ENCODE measurements at regions not wholly inside any gene's neighbourhood (a gene's known extent, or its start where the extent isn't known, plus 50 kb on each side); places are given as distances from the start of the nearest gene placed in this dataset.

- H3K4me3 ChIP-seq: no peak overlapping the region
- in situ Hi-C loops (cut with MboI; ENCODE audit: low pct_unique_long_range_greater_than_20kb in 2 of 9, low sequenced_read_pairs in 9 of 9, unreplicated experiment in 9 of 9): no loop called here
- no peak for ATAC-seq (replicated peaks in 6 of 8)
- H3K27ac ChIP-seq: no peak overlapping the region
- peaks cover 0 to 3% of the 10 kb centered on the region in 2 donors for H3K4me1 ChIP-seq (replicated peaks in 1 of 2)
- WGBS, 10 experiments: 50 to 100% (median 65%) methylated on average over 1 to 2 of the region's 3 CpGs; no CpG with 5 or more reads in 3 of the 10 experiments
Measured at GRCh38 chr6:219019-219570, 73.2 kb upstream of the DUSP22 start.

- ATAC-seq (replicated peaks in 6 of 8): peak in 6 of 8 experiments; percentile 23 to 95 (median 93)
- in situ Hi-C loops (cut with MboI; ENCODE audit: low pct_unique_long_range_greater_than_20kb in 2 of 9, low sequenced_read_pairs in 9 of 9, unreplicated experiment in 9 of 9): no loop called here
- WGBS, 10 experiments: 0 to 32% (median 15%) methylated on average over 1 to 8 of the region's 17 CpGs; no CpG with 5 or more reads in 2 of the 10 experiments
- no peak overlapping the region for H3K27ac ChIP-seq
- H3K4me3 ChIP-seq: no peak overlapping the region
- H3K4me1 ChIP-seq (replicated peaks in 1 of 2): peaks cover 0 to 3% of the 10 kb centered on the region in 2 donors
Measured at GRCh38 chr6:219641-220198, 72.6 kb upstream of the DUSP22 start.

- ATAC-seq (replicated peaks in 6 of 8): no peak
- in situ Hi-C loops (cut with MboI; ENCODE audit: low pct_unique_long_range_greater_than_20kb in 2 of 9, low sequenced_read_pairs in 9 of 9, unreplicated experiment in 9 of 9): no loop called here
- H3K4me3 ChIP-seq: no peak overlapping the region
- H3K27ac ChIP-seq: no peak overlapping the region
- 27 to 93% (median 63%) methylated on average over 1 to 4 of the region's 4 CpGs; no CpG with 5 or more reads in 1 of the 10 experiments for WGBS, 10 experiments
- peaks cover 0 to 3% of the 10 kb centered on the region in 2 donors for H3K4me1 ChIP-seq (replicated peaks in 1 of 2)
Measured at GRCh38 chr6:220312-220711, 72.0 kb upstream of the DUSP22 start.

- H3K4me3 ChIP-seq: no peak overlapping the region
- no peak overlapping the region for H3K27ac ChIP-seq
- in situ Hi-C loops (cut with MboI; ENCODE audit: low pct_unique_long_range_greater_than_20kb in 2 of 9, low sequenced_read_pairs in 9 of 9, unreplicated experiment in 9 of 9): no loop called here
- peaks cover 0 to 3% of the 10 kb centered on the region in 2 donors for H3K4me1 ChIP-seq (replicated peaks in 1 of 2)
- WGBS, 10 experiments: 17 to 81% (median 48%) methylated on average over 4 to 16 of the region's 16 CpGs
- no peak for ATAC-seq (replicated peaks in 6 of 8)
Measured at GRCh38 chr6:220721-221475, 71.4 kb upstream of the DUSP22 start.

- Histone ChIP-seq H3K4me3 (no peak overlapping the region), H3K4me1 (replicated peaks in 1 of 2) (peaks cover 0 to 3% of the 10 kb centered on the region in 2 donors), H3K27ac (no peak overlapping the region)
- ATAC-seq (replicated peaks in 6 of 8): no peak
- WGBS, 10 experiments: 21 to 80% (median 67%) methylated on average over 7 to 14 of the region's 14 CpGs
- in situ Hi-C loops (cut with MboI; ENCODE audit: low pct_unique_long_range_greater_than_20kb in 2 of 9, low sequenced_read_pairs in 9 of 9, unreplicated experiment in 9 of 9): no loop called here
Measured at GRCh38 chr6:221531-222349, 70.5 kb upstream of the DUSP22 start.

- no peak overlapping the region for H3K27ac ChIP-seq
- no peak for ATAC-seq (replicated peaks in 6 of 8)
- H3K4me3 ChIP-seq: no peak overlapping the region
- in situ Hi-C loops (cut with MboI; ENCODE audit: low pct_unique_long_range_greater_than_20kb in 2 of 9, low sequenced_read_pairs in 9 of 9, unreplicated experiment in 9 of 9): no loop called here
- 53 to 88% (median 80%) methylated on average over 1 to 5 of the region's 5 CpGs; no CpG with 5 or more reads in 1 of the 10 experiments for WGBS, 10 experiments
- H3K4me1 ChIP-seq (replicated peaks in 1 of 2): peaks cover 0 to 3% of the 10 kb centered on the region in 2 donors
Measured at GRCh38 chr6:222468-222867, 69.8 kb upstream of the DUSP22 start.

- Histone ChIP-seq H3K27ac (no peak overlapping the region), H3K4me3 (no peak overlapping the region), H3K4me1 (replicated peaks in 1 of 2) (peaks cover 0 to 3% of the 10 kb centered on the region in 2 donors)
- 0 to 76% (median 39%) methylated on average over 1 to 6 of the region's 9 CpGs; no CpG with 5 or more reads in 2 of the 10 experiments for WGBS, 10 experiments
- ATAC-seq (replicated peaks in 6 of 8): no peak
- in situ Hi-C loops (cut with MboI; ENCODE audit: low pct_unique_long_range_greater_than_20kb in 2 of 9, low sequenced_read_pairs in 9 of 9, unreplicated experiment in 9 of 9): no loop called here
Measured at GRCh38 chr6:223136-223535, 69.2 kb upstream of the DUSP22 start.

- Histone ChIP-seq H3K27ac (no peak overlapping the region), H3K4me3 (no peak overlapping the region), H3K4me1 (replicated peaks in 1 of 2) (peaks cover 0 to 3% of the 10 kb centered on the region in 2 donors)
- WGBS, 10 experiments: 40 to 100% (median 83%) methylated on average over 1 to 12 of the region's 12 CpGs; no CpG with 5 or more reads in 2 of the 10 experiments
- in situ Hi-C loops (cut with MboI; ENCODE audit: low pct_unique_long_range_greater_than_20kb in 2 of 9, low sequenced_read_pairs in 9 of 9, unreplicated experiment in 9 of 9): no loop called here
- no peak for ATAC-seq (replicated peaks in 6 of 8)
Measured at GRCh38 chr6:223763-224162, 68.5 kb upstream of the DUSP22 start.

- Histone ChIP-seq H3K27ac (no peak overlapping the region), H3K4me3 (no peak overlapping the region), H3K4me1 (replicated peaks in 1 of 2) (peaks cover 0 to 3% of the 10 kb centered on the region in 2 donors)
- in situ Hi-C loops (cut with MboI; ENCODE audit: low pct_unique_long_range_greater_than_20kb in 2 of 9, low sequenced_read_pairs in 9 of 9, unreplicated experiment in 9 of 9): no loop called here
- 69 to 100% (median 93%) methylated on average over 1 to 7 of the region's 13 CpGs; no CpG with 5 or more reads in 3 of the 10 experiments for WGBS, 10 experiments
- ATAC-seq (replicated peaks in 6 of 8): no peak
Measured at GRCh38 chr6:224350-224749, 67.9 kb upstream of the DUSP22 start.

- Histone ChIP-seq H3K4me1 (replicated peaks in 1 of 2) (peaks cover 0 to under 1% of the 10 kb centered on the region in 2 donors), H3K27ac (no peak overlapping the region), H3K4me3 (no peak overlapping the region)
- WGBS, 10 experiments: 60 to 90% (median 85%) methylated on average over 2 to 10 of the region's 20 CpGs; no CpG with 5 or more reads in 2 of the 10 experiments
- peak in 3 of 8 experiments; percentile 29 to 32 (median 32) for ATAC-seq (replicated peaks in 6 of 8)
- in situ Hi-C loops (cut with MboI; ENCODE audit: low pct_unique_long_range_greater_than_20kb in 2 of 9, low sequenced_read_pairs in 9 of 9, unreplicated experiment in 9 of 9): no loop called here
Measured at GRCh38 chr6:225121-225721, 67.1 kb upstream of the DUSP22 start.

GRCh38 chr6:225907-226306, 66.4 kb upstream of the DUSP22 start:
- Histone ChIP-seq H3K27ac (no peak overlapping the region), H3K4me3 (no peak overlapping the region), H3K4me1 (replicated peaks in 1 of 2) (no peaks in the 10 kb centered on the region)
- in situ Hi-C loops (cut with MboI; ENCODE audit: low pct_unique_long_range_greater_than_20kb in 2 of 9, low sequenced_read_pairs in 9 of 9, unreplicated experiment in 9 of 9): no loop called here
- ATAC-seq (replicated peaks in 6 of 8): no peak
- WGBS, 10 experiments: 40 to 94% (median 88%) methylated on average over 2 to 13 of the region's 17 CpGs; no CpG with 5 or more reads in 4 of the 10 experiments

GRCh38 chr6:226516-227073, 65.7 kb upstream of the DUSP22 start:
- Histone ChIP-seq H3K27ac (no peak overlapping the region), H3K4me1 (replicated peaks in 1 of 2) (no peaks in the 10 kb centered on the region), H3K4me3 (no peak overlapping the region)
- in situ Hi-C loops (cut with MboI; ENCODE audit: low pct_unique_long_range_greater_than_20kb in 2 of 9, low sequenced_read_pairs in 9 of 9, unreplicated experiment in 9 of 9): no loop called here
- ATAC-seq (replicated peaks in 6 of 8): peak in 1 of 8 experiments; percentile 22
- WGBS, 10 experiments: 24 to 100% (median 100%) methylated on average over 1 to 6 of the region's 6 CpGs; no CpG with 5 or more reads in 4 of the 10 experiments

Measured in motor neuron (in vitro differentiated cells).